OCI-LY3 (cell line): ENCODE measurements at regions not wholly inside any gene's neighbourhood (a gene's known extent, or its start where the extent isn't known, plus 50 kb on each side); places are given as distances from the start of the nearest gene placed in this dataset.

Experiments used
- CTCF ChIP-seq: fragments of 200-600, 300-600 bp; sonication (generic); IDR thresholded peaks from 2 replicates; pipeline ENCODE4 v1.5.1; 2014; ENCODE audit warnings: antibody characterized with exemption, low read length, low read depth
- EZH2phosphoT487 ChIP-seq: fragments of 200-600 bp; shearing (Covaris generic); IDR thresholded peaks from 2 replicates; pipeline ENCODE4 v1.6.1; 2018; ENCODE audit warnings: antibody characterized with exemption, mixed run types, low read depth

GRCh38 chr2:78775291-78775690 is 250.2 kb upstream of the REG3G start:
- TF ChIP-seq CTCF (no peak), EZH2phosphoT487 (no peak)
